HCT116 (cell line): ENCODE measurements at regions not wholly inside any gene's neighbourhood (a gene's known extent, or its start where the extent isn't known, plus 50 kb on each side); places are given as distances from the start of the nearest gene placed in this dataset.

Source experiments
- CEBPB ChIP-seq: IDR thresholded peaks from 2 replicates; pipeline ENCODE4 v1.6.1; 2012; ENCODE audit warnings: low read depth
- EZH2 ChIP-seq: fragments of 200-600 bp; sonication (generic); IDR thresholded peaks from 2 replicates; pipeline ENCODE4 v1.6.1; 2017; ENCODE audit warnings: antibody characterized with exemption, mixed run types
- EZH2phosphoT487 ChIP-seq: fragments of 200-600 bp; IDR thresholded peaks from 2 replicates; pipeline ENCODE4 v1.6.1; 2018; ENCODE audit warnings: antibody characterized with exemption, borderline replicate concordance
- POLR2A ChIP-seq: IDR thresholded peaks from 2 replicates; pipeline ENCODE4 v1.7.0; 2011; ENCODE audit warnings: borderline replicate concordance; ENCODE audit not compliant: insufficient read depth, insufficient read length; ENCODE audit errors: extremely low read depth
- POLR2AphosphoS5 ChIP-seq: IDR thresholded peaks from 2 replicates; pipeline ENCODE4 v1.6.1; 2011; ENCODE audit warnings: mild to moderate bottlenecking, low read depth, low read length, moderate library complexity
- RAD21 ChIP-seq: IDR thresholded peaks from 2 replicates; pipeline ENCODE4 v1.6.1; 2012; ENCODE audit warnings: low read depth, mild to moderate bottlenecking
- SRF ChIP-seq: IDR thresholded peaks from 2 replicates; pipeline ENCODE4 v1.6.1; 2012; ENCODE audit warnings: low read depth
- ZNF274 ChIP-seq: fragments of 200-500 bp; sonication (Bioruptor generic); IDR thresholded peaks from 2 replicates; pipeline ENCODE4 v1.6.1; 2014; ENCODE audit warnings: mild to moderate bottlenecking, low read depth, low read length, inconsistent platforms
- TF ChIP-seq, protein P1 (sequence below), 3 experiments: fragments of 200-600 bp in 1 of 3; sonication (generic) in 1 of 3; IDR thresholded peaks in 2 of 3; conservative IDR thresholded peaks in 1 of 3; 2 replicates each; pipeline ENCODE4 v1.5.1; 2012 to 2017; ENCODE audit warnings: low read depth in 2 of 3, low read length in 2 of 3, antibody characterized with exemption in 1 of 3, borderline replicate concordance in 1 of 3, control low read depth in 1 of 3, mild to moderate bottlenecking in 1 of 3, mixed read lengths in 1 of 3, mixed run types in 1 of 3, moderate library complexity in 1 of 3; ENCODE audit not compliant: insufficient read depth in 1 of 3

DNA sequence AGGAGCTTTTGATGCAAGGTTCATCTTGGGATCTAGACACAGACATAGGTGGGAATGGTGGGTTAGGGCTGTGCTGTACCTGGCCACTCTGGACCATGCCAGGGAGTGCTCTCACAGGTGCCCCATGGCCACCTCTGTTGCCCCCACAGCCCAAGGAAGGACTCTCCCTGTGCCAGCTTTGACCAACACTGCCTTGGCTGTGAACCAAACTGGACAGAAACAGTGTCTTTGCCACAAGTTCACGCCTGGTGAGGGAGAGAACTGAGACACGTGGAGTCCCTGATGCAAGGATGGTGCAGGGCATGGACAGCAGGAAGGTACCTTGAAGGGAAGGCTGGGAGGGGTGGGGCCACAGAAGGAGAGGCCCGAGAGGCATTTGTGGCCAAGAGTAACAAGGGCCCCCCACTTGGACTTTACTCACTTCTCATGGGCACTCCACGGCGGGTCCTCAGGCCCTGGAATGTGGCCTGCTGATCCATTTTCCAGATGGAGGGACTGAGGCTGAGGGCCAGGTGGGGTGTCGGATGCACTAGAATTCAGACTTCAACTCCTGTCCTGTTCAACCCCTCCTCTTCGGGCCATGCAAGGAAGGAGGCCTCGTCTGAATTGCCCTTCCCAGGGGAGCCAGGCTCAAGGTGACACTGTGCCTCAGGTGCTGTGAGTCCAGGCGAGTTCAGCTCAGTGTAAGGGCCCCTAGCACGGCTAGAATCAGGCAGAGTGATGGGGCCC lies 103.3 kb downstream of the YTHDF1 start:
- TF ChIP-seq RAD21, result no peak
- TF ChIP-seq, protein P1, sequence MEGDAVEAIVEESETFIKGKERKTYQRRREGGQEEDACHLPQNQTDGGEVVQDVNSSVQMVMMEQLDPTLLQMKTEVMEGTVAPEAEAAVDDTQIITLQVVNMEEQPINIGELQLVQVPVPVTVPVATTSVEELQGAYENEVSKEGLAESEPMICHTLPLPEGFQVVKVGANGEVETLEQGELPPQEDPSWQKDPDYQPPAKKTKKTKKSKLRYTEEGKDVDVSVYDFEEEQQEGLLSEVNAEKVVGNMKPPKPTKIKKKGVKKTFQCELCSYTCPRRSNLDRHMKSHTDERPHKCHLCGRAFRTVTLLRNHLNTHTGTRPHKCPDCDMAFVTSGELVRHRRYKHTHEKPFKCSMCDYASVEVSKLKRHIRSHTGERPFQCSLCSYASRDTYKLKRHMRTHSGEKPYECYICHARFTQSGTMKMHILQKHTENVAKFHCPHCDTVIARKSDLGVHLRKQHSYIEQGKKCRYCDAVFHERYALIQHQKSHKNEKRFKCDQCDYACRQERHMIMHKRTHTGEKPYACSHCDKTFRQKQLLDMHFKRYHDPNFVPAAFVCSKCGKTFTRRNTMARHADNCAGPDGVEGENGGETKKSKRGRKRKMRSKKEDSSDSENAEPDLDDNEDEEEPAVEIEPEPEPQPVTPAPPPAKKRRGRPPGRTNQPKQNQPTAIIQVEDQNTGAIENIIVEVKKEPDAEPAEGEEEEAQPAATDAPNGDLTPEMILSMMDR (IDR thresholded peaks at IDR 0.05 in 2 of 3, conservative IDR thresholded peaks at IDR 0.05 in 1 of 3; ENCODE audit: borderline replicate concordance in 1 of 3, insufficient read depth in 1 of 3, low read depth in 2 of 3, low read length in 2 of 3), result no peak
- no peak for TF ChIP-seq EZH2phosphoT487
- TF ChIP-seq CEBPB, result no peak
- TF ChIP-seq POLR2AphosphoS5, result no peak
- TF ChIP-seq SRF, result no peak
- TF ChIP-seq EZH2, result no peak
- TF ChIP-seq ZNF274, result no peak
- TF ChIP-seq POLR2A, result no peak
